ENCODE measurements at regions not wholly inside any gene's neighbourhood (a gene's known extent, or its start where the extent isn't known, plus 50 kb on each side); places are given as distances from the start of the nearest gene placed in this dataset.

GRCh38 chr10:123462246-123462645 is 203.9 kb upstream of the GPR26 start:
- TF ChIP-seq EP300 (IDR thresholded peaks at IDR 0.05): no peak
- TF ChIP-seq POLR2AphosphoS5 (IDR thresholded peaks at IDR 0.05): no peak
- TF ChIP-seq POLR2A (IDR thresholded peaks at IDR 0.05): no peak
- TF ChIP-seq CTCF (IDR thresholded peaks at IDR 0.05): no peak
- H3K9me3 ChIP-seq: no peaks in the 10 kb centered on the region
- no peaks in the 10 kb centered on the region for H3K4me1 ChIP-seq
- no peak overlapping the region for H3K27ac ChIP-seq
- intact Hi-C loops (cut with DNase I; ENCODE audit: low total_unique reads): no loop called here
- no peak overlapping the region for H3K4me3 ChIP-seq
- no peaks in the 10 kb centered on the region for H3K36me3 ChIP-seq
- WGBS, 5 donors: 69 to 76% (median 75%) methylated on average over 8 of the region's 8 CpGs
- no peak for DNase-seq
- peaks cover 0 to 5% (median 0%) of the 10 kb centered on the region in 3 donors for H3K27me3 ChIP-seq

- no peaks in the 10 kb centered on the region for H3K9me3 ChIP-seq
- H3K4me1 ChIP-seq: no peaks in the 10 kb centered on the region
- H3K27ac ChIP-seq: no peak overlapping the region
- H3K27me3 ChIP-seq: peaks cover 0 to 5% (median 0%) of the 10 kb centered on the region in 3 donors
- H3K4me3 ChIP-seq: no peak overlapping the region
- H3K36me3 ChIP-seq: no peaks in the 10 kb centered on the region
- DNase-seq: no peak
- TF ChIP-seq POLR2AphosphoS5 (IDR thresholded peaks at IDR 0.05): no peak
- TF ChIP-seq POLR2A (IDR thresholded peaks at IDR 0.05): no peak
- TF ChIP-seq EP300 (IDR thresholded peaks at IDR 0.05): no peak
- TF ChIP-seq CTCF (IDR thresholded peaks at IDR 0.05): no peak
- intact Hi-C loops (cut with DNase I; ENCODE audit: low total_unique reads): no loop called here
- 39 to 78% (median 71%) methylated on average over 4 of the region's 4 CpGs for WGBS, 5 donors
Measured at GRCh38 chr10:123462756-123463155, 203.4 kb upstream of the GPR26 start.

GRCh38 chr10:123463181-123463580 is 203.0 kb upstream of the GPR26 start:
- Histone ChIP-seq H3K4me1 (no peaks in the 10 kb centered on the region), H3K36me3 (no peaks in the 10 kb centered on the region), H3K9me3 (no peaks in the 10 kb centered on the region), H3K4me3 (no peak overlapping the region), H3K27ac (no peak overlapping the region), H3K27me3 (peaks cover 0 to 5% (median 0%) of the 10 kb centered on the region in 3 donors)
- 22 to 61% (median 45%) methylated on average over 3 of the region's 3 CpGs for WGBS, 5 donors
- intact Hi-C loops (cut with DNase I; ENCODE audit: low total_unique reads): no loop called here
- TF ChIP-seq EP300 (IDR thresholded peaks at IDR 0.05): no peak
- no peak for TF ChIP-seq POLR2A (IDR thresholded peaks at IDR 0.05)
- TF ChIP-seq POLR2AphosphoS5 (IDR thresholded peaks at IDR 0.05): no peak
- no peak for TF ChIP-seq CTCF (IDR thresholded peaks at IDR 0.05)
- no peak for DNase-seq

GRCh38 chr10:123463698-123464097 is 202.5 kb upstream of the GPR26 start:
- WGBS, 5 donors: 79 to 94% (median 88%) methylated on average over 6 to 10 of the region's 10 CpGs
- Histone ChIP-seq H3K4me1 (no peaks in the 10 kb centered on the region), H3K4me3 (no peak overlapping the region), H3K27me3 (peaks cover 0 to 5% (median 0%) of the 10 kb centered on the region in 3 donors), H3K9me3 (no peaks in the 10 kb centered on the region), H3K27ac (no peak overlapping the region), H3K36me3 (no peaks in the 10 kb centered on the region)
- TF ChIP-seq EP300 (IDR thresholded peaks at IDR 0.05) (no peak), CTCF (IDR thresholded peaks at IDR 0.05) (no peak), POLR2AphosphoS5 (IDR thresholded peaks at IDR 0.05) (no peak), POLR2A (IDR thresholded peaks at IDR 0.05) (no peak)
- intact Hi-C loops (cut with DNase I; ENCODE audit: low total_unique reads): no loop called here
- no peak for DNase-seq

Measured in stomach (tissue), 8 donors.